GM19193 (cell line): ENCODE measurements at regions not wholly inside any gene's neighbourhood (a gene's known extent, or its start where the extent isn't known, plus 50 kb on each side); places are given as distances from the start of the nearest gene placed in this dataset.

Experiments used
- POLR2A ChIP-seq: IDR thresholded peaks from 4 replicates; pipeline ENCODE4 v1.6.1; 2011; ENCODE audit not compliant: insufficient read depth, insufficient read length; ENCODE audit errors: extremely low read depth

- no peak for TF ChIP-seq POLR2A
Observed at GRCh38 chr12:92516277-92516600, 186.6 kb upstream of the PLEKHG7 start.

DNA sequence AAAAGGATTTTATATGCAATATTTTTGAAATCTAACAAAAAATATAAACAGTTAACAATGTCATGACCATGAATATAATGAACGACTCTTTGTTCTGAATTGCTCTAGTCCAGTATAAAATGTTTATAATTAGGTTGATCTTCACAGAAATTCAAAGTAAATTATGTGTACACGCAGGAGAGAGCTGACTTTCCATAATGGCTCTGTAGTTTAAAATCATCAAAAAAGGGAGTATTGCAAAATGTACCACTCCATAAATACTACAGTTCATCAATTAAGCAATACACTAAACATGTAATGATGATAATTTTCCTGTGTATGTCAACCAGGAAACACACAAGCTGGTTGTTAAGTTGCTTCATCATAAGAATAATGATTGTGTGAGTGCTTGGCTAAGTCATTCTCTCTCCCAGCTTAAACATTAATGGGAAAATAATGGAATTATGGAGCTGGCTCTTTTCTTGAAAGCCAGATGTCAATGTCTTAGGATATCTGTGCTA, 189.5 kb upstream of the PLEKHG7 start:
- no peak for TF ChIP-seq POLR2A

GRCh38 chr12:92511786-92512185, 191.0 kb upstream of the PLEKHG7 start:
- TF ChIP-seq POLR2A = no peak

- TF ChIP-seq POLR2A = no peak
Observed at GRCh38 chr12:92509156-92509738, 193.5 kb upstream of the PLEKHG7 start.

- no peak for TF ChIP-seq POLR2A
Observed at GRCh38 chr12:92506891-92507290, 195.9 kb upstream of the PLEKHG7 start.

GRCh38 chr12:92506460-92506859, 196.3 kb upstream of the PLEKHG7 start:
- TF ChIP-seq POLR2A = no peak

GRCh38 chr12:92505254-92506231, 197.2 kb upstream of the PLEKHG7 start:
- peak; percentile 58 for TF ChIP-seq POLR2A

DNA sequence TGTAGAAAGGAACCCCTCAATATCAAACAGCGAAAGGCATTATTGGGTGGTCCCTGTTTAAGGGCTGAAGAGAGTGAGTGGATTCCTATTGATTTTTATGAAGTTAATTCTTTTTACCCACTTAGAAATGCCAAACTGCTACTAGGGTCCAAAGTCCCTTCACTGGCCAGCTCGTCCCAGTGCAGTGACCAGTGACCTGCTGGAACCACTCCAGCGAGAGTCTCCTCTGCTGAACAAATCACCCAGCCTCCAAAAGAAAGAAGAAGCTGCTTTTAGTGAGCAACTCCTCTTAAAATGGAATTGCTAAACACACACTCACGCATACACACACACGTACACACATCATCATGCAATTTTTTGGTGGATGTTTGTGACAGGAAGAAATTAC, 198.2 kb upstream of the PLEKHG7 start:
- no peak for TF ChIP-seq POLR2A

DNA sequence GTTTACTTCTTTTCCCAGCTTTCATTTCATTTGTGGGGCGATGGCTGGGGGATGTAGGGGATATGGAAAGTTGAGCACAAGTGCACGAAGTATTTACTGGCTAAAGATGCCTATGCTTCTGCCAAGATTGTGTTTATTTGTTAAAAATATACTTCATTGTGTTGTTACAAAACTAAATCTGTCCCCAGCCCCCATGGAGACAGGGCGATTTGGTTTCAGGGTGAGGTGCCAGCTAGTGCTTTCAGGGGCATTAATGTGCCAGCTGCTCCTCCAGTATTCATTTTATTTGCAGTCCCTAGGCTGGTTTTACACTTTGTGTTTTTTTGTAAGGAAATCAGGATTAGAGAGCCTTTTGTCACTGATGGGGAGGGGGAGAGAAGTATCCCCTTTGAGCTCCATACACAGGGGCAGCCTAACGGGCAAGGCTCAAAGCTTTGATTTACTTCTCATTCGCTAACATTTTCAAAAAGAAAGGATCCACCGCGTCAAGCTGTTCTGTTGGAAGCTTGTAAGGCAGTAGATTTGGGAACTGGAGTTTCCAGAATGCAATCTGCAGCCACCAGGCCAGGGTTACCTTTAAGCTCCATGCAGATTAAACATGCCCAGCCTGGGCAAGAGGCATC, 198.7 kb upstream of the PLEKHG7 start:
- no peak for TF ChIP-seq POLR2A

DNA sequence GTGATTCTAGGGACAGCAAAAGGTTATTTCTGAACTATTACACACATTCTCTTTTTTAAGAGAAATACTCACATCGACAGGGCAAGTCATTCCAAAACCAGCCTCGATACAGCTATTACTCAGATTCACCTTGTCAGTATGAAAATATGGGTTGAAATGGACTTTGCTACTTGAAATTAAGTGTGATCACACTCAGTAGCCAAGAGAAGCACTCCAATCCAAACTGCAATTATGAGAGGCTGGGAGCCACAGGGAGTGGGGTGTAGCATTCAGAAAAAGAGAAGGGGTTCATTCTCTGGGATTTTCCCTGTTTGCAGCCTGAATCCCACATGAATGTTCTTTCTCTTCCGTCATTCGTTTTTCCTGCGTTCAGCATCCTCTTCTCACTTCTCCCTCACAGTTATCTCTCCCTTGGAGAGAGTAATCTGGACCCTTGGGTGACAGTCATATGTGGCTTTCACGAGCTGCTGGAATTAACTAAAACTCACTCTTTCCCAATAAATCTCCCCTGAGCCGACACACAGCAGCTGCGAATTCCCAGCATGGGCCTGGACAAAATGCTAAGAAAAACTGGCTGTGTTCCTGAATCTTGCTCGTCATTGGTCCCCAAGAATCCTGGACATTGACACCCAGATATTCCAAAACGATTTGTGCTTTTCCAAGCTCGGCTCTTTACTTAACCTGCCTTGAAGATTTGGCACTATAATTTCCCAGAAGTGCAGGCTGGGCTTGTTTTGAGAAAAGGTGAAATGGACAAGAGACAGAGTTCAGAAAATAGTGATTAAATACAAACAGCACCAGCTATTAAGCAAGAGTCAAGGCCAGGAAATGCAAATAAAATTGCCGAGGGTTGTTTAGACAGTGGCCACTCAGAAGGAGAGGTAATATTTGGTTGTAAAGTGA, 199.5 kb upstream of the PLEKHG7 start:
- no peak for TF ChIP-seq POLR2A

DNA sequence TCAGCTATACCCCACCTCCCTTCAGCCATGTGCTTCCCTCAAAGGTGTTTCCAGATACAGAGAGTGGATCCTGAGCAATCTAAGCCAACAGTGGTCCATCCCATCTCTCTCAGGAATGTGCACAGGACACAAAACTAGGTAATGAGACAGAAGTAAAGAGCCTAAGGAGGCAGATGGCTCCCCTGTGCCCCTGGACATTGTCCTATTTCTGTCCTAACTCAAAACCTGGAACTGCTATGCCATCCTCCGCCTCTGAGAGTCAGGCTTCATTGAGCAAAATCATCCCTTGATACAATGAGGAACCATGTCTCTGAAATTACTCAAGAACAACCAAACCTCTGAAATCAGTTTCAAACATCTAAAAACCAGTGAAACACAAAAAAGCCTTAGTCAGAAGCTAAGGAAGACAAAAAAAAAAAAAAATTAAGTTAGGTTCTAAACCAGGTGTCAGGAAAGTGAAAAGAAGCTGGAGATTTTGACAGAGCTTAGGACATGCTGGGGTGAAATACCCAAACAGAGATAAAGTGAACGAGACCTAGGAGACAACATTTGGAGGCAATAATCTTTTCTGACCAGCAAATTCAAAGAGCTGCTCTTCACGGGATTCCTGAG, 200.3 kb upstream of the PLEKHG7 start:
- no peak for TF ChIP-seq POLR2A

DNA sequence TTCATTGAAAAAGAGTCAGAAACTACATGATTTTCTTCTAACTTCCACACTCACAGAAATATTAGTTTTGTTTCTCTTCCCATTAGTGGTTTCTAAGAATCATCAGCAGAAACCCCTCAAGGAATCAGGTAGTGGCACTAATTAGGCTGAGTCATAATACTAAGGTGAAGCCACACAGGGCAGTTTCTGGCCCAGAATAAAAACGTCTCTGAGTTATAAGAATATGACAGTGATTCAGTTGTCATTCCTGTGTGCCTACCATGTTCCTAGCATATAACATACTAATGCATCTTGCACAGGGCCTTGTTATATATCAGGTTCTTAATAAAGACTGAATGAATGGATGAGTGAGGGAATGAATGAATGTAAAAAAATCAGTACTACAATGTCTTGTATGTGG, 206.0 kb upstream of the PLEKHG7 start:
- TF ChIP-seq POLR2A = no peak

- no peak for TF ChIP-seq POLR2A
Observed at GRCh38 chr12:92495108-92495507, 207.7 kb upstream of the PLEKHG7 start.

DNA sequence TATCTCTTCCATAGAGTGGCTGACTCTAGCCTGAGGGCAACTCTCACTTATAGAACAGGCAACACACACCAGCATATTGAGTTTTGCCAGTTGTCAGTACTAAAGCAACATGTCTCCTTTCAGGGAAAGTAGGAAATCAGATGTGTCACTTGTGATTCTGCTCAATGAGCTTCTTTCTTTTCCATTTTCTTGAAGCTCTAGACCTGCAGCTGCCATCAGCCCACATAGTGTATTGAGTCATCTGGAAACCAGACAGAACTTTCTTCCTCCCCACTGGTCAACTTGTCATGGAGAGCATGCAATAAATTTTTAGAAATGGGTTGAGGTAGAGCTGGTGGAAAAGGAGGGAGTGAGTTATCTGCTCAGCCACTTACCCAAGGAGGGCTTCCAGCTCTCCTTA, 209.0 kb upstream of the PLEKHG7 start:
- no peak for TF ChIP-seq POLR2A
